GM21381 (cell line): ENCODE measurements at regions not wholly inside any gene's neighbourhood (a gene's known extent, or its start where the extent isn't known, plus 50 kb on each side); places are given as distances from the start of the nearest gene placed in this dataset.

ENCODE experiments used
- ATAC-seq: cut with Tn5 transposase; IDR thresholded peaks from one replicate; pipeline ENCODE4 v1.9.1; 2021; ENCODE audit warnings: mild to moderate bottlenecking, moderate library complexity; ENCODE audit not compliant: unreplicated experiment

DNA sequence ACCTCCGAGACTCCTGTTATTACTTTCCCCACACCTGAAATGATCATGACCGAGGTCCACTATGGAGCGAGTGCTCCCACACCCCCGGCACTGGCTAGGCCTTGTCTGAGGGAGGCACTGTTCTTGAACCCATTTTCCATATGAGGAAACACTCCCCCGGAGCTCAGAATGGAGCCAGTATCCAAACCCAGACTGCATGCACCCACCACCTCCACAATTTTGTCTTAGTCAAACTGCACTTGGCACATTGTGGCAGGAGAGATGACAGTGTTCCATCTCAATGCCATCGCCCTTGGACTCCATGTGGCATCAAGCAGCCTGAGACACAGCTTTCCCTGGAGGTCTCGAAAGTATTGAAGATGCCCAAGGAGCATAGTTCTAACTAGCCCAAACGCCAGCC, 154.1 kb downstream of the NUP210 start:
- no peak for ATAC-seq

DNA sequence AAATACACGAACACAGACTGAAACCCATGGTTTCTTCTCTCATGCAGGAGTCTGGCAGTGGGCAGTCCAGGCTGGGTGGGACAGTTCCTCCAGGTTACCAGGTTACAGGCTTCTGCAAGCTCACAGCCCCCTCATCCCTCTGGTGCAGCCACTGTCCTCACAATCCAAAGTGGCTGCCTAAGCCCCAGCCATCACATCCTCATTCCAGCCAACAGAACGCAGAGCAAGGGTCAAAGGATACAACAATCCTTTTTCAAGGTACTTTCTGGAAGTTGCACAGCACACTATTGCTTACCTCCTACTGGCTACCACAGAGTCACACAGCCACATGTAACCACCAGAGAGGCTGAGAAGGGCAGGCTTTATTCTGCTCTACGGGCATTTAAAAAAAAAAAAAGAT, 154.6 kb downstream of the NUP210 start:
- no peak for ATAC-seq

DNA sequence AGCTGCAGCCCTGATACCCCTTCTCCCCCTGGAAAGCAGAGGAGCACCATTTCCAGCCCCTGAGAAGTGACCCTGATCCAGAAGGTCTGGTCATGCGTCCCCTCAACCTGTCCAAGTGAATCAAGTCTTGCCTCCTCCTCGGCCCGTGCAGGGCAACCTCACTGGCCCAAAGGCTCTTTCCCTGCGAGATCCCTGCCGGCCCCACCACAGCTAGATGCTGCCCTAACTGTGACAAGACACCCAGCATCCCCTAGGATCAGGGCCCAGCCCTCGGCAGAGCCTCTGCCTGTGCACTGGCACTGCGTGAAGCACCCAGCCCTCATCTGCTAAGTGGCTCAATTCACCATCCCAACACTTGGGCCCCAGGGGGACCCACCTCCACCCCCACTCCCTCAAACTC, 155.1 kb downstream of the NUP210 start:
- ATAC-seq = no peak

DNA sequence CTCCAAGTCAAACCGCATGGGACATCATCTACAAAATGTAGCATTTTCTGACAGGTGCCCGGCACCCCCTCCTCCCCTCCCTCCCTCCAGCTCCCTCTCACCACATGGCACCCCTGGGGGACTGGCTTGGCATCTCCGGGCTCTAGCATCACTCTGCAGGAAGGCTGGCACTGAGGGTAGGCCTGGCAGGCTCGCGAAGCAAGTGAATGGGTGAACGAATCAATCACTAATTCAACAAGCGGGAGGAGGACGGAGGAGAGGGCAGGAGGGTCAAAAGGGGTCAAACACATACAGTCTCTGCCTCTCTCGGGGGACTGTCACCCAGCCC, 155.7 kb downstream of the NUP210 start:
- ATAC-seq = no peak

DNA sequence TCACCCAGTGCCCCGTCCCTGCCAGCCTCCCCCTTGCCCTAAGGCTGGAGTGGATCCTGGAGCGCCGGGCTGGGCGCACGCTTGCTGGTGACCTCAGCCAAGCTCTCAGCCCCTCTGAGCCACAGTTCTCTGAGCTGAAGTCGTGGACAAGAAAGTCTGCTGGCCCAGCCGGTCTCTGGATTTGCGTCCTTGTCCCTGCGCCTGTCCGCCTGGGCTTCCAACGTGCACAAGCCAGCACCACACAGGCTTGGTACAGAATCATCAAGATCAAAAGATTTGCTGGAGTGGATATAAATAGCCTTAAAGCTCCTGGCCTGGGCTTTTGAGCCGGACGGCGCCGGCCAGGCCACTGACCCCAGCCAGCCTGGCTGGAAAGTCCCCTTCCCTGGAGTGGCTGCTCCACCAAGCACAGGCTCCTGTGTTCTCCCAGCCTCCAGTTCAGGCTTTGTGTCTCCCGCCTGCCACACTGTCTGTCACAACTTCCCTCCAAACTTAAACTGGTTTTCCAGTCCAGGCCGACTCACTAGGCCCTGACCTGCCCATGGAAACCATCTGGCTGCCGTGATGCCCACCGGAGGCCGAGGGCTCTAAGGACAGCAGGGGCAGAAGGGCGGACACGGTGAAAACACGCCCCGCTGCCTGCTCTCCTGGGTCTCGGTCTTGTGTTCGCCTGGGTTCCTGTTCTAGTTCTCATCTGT, 156.2 kb downstream of the NUP210 start:
- ATAC-seq = no peak

DNA sequence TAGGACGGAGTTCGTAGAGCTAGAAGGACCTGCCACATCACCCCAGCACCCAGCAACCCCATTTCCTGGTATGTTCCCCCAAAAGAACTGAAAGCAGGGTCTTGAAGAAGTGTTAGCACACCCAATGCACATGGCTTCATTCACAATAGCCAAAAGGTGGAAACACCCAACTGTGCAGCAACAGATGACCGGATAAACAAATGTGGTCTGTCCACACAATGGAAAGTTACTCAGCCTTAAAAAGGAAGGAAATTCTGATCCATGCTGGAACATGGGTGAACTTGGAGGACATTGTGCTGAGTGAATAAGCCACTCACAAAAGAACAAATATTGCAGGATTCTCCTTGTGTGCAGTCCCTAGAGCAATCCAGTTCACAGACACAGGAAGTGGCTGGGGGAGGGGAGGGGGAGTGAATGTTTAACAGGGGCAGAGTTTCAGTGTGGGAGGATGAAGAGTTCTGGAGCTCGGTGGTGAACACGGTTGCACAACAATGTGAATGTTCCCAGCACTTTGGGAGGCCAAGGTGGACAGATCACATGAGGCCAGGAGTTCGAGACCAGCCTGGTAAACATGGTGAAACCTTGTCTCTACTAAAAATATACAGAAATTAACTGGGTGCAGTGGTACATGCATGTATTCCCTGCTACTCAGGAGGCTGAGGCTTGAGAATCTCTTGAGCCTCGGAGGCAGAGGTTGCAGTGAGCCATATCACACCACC, 157.5 kb downstream of the NUP210 start:
- ATAC-seq = peak; percentile 70

DNA sequence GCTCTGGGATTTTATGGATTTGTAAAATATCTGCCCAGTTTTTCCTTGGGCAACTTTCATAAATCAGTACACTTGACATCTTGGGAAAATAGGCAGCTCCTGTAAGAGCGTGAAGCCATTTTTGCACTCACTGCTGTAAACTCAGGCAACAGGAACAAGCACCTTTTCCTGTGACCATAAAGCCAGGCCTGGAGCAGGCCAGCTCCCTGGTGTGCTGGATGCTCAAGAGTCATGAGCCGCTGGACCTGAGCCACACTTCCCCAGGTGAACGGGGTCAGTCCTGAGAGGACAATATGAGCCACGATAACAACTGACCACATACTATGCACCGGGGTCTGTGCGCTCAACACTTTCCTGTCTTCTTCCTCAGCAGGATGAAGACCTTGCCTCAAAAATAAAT, 158.2 kb downstream of the NUP210 start:
- no peak for ATAC-seq

DNA sequence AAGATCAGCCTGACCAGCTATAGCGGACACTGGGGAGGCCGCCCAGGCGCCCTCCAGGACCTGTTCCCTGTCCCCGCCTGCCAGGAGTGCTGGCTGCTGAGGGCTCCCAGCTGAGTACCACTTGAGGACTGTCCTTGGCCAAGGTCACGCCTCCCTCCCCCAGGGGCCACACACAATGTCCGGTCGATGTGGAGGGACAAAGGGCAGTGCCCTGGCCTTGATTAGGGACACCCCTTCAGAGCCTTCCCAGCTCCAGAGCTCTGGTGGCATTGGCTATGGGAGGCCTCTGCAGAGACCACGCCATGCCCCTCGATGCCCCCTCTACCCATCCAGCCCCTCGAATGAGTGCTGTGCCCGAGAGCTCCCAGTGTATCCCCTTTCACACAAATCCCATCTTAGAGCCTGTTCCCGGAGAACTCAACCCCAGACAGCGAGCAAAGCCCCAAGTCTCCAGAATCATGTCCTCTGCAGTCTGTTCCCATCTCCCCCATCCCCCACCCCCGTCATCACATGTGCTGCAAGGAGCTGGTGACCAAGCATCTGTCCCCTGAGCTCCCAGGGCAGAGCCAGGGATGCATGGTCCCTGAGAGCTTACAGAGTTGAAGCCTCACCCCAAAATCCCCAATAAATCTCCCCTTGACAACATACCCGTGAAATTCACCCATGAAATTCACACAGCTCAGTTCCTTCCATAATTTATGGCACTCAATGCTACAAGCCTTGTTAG, 158.9 kb downstream of the NUP210 start:
- ATAC-seq = no peak

DNA sequence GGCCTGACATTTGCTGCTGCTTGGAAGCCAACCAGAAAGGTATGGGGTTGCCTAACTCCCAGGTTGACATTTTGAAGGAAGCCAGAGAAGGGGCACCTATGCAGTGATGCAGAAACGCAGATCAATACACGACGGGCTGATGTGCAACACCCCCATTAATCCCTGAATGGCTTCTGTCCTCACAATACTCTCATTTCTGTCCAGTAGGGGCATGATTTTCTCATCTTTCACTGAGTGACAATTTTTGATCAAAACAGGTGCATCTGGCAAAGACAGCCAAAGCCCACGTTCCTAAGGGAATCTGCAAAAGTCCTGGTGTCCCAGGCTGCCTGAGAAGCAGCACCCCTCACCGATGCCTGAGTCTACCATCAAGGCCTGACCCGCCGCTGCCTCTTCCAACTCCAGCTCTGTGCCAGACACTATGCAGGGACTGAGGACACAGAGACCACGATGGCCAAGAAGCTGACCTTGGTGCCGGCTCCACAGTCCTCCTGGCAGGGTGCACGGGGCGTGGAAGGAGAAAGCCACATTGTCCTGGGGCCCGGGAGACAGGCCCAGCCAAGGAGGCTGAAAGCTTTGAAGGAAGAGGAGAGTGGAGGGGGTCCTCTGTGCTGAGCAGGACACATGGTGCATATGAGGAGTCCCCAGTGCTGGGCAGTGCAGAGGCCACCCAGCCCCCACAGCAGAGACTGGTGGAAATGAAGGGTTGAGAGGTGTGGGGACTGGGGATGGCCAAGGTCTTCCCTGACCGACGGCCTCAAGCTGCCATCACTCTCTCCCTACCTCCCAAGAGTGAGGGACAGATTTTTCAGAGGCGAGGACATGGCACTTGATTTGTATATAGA, 159.6 kb downstream of the NUP210 start:
- no peak for ATAC-seq

DNA sequence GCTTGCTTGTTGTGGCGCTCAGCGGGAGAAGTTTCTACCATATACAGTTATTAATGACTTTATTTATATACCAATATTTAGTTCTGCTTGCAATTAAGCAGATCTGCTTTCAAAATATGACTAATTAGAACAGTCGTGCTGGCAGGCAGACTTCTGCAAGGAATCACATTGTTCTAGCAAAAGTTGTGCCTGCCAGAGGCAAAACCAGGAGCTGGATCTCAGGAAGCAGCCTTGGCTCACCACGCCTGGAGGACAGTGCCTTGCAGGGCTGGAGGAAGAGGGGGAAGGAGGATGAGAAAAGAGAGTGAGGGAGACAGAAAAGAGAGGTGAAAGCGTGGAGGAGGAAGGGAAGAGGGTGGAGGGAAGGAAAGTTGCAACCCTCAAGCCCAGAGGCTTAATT, 160.3 kb downstream of the NUP210 start:
- no peak for ATAC-seq

DNA sequence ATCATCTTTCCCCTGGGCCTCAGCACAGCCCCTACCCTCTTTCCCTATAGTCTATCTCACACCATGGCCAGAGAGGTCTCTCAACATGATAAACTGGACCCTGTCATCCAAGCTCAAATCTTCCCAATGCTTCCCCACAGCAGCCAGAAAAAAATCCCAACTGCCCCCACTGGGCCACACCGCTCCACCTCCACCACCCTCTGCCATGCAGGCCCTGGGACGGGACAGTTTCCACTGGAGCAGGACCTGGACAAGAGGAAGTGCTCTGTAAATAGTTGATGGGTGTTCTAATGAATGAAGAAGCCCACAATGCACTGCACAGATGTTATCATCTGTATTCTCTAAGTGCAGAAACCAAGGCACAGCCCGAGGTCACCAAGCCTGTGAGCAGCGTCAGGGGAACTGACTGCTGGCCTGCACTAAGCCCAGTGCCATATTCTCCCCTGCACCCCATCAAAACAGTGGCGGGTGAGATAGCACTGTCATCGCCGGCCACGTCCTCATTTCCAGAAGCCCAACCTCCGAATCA, 161.1 kb downstream of the NUP210 start:
- ATAC-seq = no peak

DNA sequence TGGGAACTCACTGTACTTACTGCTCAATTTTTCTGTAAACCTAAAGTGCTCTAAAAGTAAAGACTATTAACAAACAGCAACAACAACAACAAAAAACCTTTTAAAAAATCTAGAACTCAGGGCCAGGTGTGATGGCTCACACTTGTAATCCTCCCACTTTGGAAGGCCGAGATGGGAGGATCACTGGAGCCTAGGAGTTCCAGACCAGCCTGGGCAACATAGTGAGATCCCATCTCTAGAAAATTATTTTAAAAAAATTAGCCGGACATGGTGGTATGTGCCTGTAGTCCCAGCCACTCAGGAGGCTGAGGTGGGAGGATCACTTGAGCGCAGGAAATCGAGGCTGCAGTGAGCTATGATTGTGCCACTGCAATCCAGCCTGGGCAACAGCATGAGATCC, 161.8 kb downstream of the NUP210 start:
- ATAC-seq = no peak

DNA sequence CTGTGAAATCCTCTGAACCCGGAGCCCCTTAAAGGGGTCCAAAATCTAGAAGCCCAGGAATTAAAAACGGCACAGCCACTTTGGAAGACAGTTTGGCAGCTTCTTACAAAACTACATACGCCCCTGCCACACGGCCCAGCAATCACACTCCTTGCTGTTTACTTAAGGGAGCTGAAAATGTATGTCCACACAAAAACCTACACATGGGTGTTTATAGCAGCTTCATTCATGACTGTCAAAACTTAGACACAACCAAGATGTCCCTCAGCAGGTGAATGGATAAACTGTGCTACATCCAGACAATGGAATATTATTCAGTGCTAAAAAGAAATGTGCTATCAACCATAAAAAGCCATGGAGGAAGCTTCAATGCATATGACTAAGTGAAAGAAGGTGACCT, 162.5 kb downstream of the NUP210 start:
- ATAC-seq = no peak

DNA sequence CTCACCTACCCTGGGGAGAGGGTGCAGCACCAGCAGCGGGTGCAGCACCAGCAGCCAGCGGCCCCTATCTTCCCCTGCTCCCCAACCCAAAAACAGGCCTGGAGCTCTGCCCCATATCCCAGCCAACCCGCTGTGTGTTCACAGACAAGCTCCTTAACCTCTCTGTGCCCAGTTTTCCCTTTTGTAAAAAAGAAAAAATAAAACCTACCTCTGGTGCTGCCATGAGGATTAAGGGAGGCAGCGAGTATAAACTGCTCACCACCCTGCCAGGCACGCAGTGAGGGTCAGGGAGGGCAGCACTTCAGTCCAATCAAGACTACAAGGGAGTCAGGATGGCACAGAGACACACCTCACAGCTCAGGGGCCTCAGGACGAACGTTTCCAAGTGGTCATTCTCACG, 163.3 kb downstream of the NUP210 start:
- ATAC-seq = no peak

DNA sequence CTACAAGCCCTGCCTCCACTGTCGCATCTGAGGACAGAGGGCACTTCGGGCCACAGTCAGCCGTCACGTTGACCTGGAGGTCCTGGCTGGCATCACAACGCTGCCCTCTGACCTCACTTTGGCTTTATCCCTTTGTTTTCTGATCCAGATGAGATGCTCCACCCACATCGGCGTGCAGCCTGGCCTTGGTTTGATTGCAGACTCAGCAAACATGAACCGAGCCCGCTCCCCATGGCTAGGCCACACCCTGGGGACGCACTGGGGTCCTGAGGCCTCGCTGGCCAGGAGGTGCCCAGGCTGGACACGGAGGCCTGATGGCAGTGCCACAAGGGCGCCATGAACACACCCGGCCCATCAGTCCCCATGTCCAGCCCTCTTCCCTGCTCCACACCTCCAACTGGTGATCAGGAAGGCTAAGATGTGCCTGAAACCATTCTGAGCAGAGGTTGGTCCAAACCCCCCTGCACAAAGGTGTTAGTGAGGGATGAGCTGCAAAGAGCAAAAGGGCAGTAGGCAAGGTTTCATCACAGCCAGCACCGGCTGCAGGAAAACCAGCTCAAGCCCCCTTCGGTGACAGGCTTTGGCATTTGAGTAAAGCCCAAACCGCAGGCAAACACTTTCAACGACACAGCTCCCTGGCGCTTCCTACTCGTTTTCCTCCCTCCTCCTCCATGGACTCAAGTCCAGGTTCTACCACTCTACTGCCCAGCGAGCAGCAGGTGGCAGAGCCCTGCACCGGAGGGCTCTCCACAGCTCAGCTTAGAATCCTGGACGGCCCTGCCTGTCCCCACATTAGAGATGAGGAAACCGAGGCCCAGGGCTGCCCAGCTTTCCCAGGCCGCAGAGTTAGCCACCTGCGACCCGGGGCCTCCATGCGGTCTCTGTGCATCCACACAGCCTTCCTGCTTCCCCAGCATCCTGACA, 165.8 kb downstream of the NUP210 start:
- no peak for ATAC-seq

DNA sequence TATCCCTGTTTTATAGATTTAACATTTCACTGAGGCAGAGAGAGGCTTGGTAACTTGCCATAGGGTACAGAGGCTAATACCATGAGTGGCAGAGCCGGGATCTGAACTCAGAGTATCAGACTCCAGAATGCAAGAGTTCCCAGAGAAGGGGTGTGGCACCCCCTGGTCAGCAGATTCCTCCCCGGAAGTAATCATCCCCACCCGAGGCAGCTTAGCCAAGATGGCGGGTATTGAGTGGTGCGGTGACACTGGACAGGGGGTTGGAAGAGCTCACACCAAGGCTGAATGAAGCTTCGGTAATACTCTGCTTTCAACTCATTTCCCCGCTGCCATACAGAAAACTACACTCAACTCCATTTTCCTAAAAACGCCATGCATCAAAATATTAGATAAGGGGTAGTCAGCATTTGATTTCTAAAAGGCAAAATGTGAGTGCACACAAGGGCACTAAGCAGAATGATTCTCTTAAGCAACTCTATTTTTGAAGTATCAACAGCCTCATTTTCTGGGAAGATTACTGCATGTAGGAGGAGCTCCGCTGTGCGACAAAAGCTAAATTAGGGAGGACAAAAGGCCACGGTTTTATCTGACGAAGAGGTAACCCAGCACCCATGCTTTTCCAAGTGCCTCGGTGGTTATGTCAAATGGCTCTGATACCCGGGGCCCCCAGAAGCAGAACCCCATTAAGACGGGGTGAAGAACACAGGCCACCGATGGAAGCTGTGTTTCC, 166.7 kb downstream of the NUP210 start:
- no peak for ATAC-seq

DNA sequence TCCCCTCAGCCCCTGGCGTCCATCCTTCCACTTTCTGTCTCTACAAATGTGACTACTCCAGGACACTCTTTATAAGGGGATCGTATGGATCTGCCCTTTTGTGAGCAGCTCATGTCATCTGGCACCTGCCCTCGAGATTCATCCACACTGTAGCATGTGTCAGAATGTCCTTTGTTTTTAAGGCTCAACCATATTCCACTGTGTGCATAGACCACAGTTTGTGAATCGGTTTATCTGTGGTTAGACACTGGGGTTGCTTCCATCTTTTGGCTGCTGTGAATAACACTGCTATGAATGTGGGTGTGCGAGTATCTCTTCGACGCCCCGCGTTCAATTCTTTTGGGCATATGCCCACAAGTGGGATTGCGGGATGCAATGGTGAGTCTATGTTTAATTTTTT, 167.9 kb downstream of the NUP210 start:
- ATAC-seq = no peak

DNA sequence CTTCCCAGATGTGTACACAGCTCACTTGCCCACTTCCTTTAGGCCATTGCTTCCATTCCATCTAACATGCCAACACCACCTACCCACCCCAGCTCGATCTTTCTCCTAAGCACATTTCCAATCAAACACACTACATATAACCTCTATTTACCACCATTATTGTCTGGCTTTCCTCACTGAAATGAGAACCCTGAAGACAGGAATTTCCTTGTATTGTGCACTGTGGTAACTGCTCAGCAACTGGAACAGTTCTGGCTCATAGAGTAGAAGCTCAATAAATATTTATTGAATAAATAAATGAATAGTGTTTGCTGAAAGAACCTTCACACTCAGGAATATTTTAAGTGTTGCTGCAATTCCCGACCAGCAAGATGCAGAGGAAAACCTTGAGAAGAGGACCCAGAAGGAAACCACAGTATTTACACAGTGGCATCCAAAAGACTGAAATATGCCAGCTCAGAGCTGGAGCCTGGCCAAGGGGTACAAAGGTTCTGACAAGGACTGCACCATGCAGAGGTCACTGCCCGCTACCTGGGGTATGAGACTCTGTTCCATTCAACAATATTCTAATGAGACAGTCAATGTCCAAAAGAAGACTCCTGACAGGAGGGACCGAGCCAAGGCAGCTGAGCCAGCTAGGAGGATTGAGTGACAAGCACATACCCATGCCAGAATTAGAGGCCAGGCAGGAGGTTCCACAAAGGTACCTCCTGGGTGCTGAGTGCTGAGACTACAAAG, 168.8 kb downstream of the NUP210 start:
- ATAC-seq = no peak
